HUES48 (cell line): ENCODE measurements at regions not wholly inside any gene's neighbourhood (a gene's known extent, or its start where the extent isn't known, plus 50 kb on each side); places are given as distances from the start of the nearest gene placed in this dataset.
"Not testable (repeated sequence)": the region's sequence is repeated elsewhere in the genome, so short reads cannot be mapped to it uniquely, and the experiment has no call there.

Experiments used
- H3K27ac ChIP-seq: one replicate; pipeline ENCODE4 v1.7.0; 2013; ENCODE audit warnings: low read depth, low read length, inconsistent platforms
- H3K27me3 ChIP-seq: 2 replicates; pipeline ENCODE4 v1.6.1; 2013; ENCODE audit warnings: mild to moderate bottlenecking, low read length; ENCODE audit not compliant: control insufficient read depth, insufficient read depth
- H3K36me3 ChIP-seq: 2 replicates; pipeline ENCODE4 v1.6.1; 2013; ENCODE audit warnings: low read length; ENCODE audit not compliant: control insufficient read depth, insufficient read depth
- H3K4me1 ChIP-seq: 2 replicates; pipeline ENCODE4 v1.6.1; 2013; ENCODE audit warnings: mild to moderate bottlenecking, low read length; ENCODE audit not compliant: control insufficient read depth, insufficient read depth
- H3K4me3 ChIP-seq: 2 replicates; pipeline ENCODE4 v1.5.1; 2013; ENCODE audit warnings: mild to moderate bottlenecking, low read depth, low read length
- H3K9ac ChIP-seq: 2 replicates; pipeline ENCODE4 v1.6.1; 2013; ENCODE audit warnings: mild to moderate bottlenecking, low read depth, low read length, moderate library complexity
- H3K9me3 ChIP-seq: 2 replicates; pipeline ENCODE4 v1.6.1; 2013; ENCODE audit warnings: low read length; ENCODE audit not compliant: control insufficient read depth, insufficient read depth

DNA sequence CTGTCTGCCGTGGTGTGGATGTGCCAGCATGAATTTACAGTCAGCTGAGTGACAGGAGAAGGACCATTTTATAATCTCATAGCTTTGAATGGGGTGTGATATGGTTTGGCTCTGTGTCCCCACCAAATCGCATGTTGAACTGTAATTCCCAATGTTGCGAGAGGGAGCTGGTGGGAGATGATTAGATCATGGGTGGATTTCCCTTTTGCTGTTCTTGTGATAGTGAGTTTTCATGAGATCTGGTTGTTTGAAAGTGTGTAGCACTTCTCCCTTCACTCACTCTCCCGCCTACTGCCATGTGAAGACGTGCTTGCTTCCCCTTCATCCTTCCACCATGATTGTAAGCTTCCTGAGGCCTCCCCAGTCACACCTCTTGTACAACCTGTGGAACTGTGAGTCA lies 111.9 kb upstream of the CHD2 start:
- Histone ChIP-seq H3K4me3 (no peak overlapping the region), H3K36me3 (0 out of 2 replicates have a peak, but pooled peaks cover 2% of the 10 kb centered on the region), H3K9me3 (no peaks in the 10 kb centered on the region), H3K27me3 (no peaks in the 10 kb centered on the region), H3K9ac (no peak overlapping the region), H3K4me1 (no peaks in the 10 kb centered on the region), H3K27ac (no peak overlapping the region)

DNA sequence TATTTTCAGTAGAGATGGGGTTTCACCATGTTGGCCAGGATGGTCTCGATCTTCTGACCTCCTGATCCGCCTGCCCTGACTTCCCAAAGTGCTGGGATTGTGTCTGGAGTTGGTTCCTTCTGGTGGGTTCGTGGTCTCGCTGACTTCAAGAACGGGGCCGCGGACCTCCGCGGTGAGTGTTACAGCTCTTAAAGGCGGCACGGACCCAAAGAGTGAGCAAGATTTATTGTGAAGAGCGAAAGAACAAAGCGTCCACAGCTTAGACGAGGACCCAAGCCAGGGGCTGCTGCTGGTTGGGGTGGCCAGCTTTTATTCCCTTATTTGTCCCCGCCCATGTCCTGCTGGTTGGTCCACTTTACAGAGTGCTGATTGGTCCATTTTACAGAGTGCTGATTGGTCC lies 111.3 kb upstream of the CHD2 start:
- H3K27me3 ChIP-seq, H3K4me3 ChIP-seq, H3K9ac ChIP-seq, H3K4me1 ChIP-seq, H3K27ac ChIP-seq, H3K9me3 ChIP-seq, H3K36me3 ChIP-seq: not testable (repeated sequence)

GRCh38 chr15:92796161-92796611 lies 103.9 kb upstream of the CHD2 start:
- no peaks in the 10 kb centered on the region for H3K9me3 ChIP-seq
- H3K27ac ChIP-seq = no peak overlapping the region
- 0 out of 2 replicates have a peak, but pooled peaks cover 4% of the 10 kb centered on the region for H3K4me1 ChIP-seq
- no peak overlapping the region for H3K4me3 ChIP-seq
- H3K27me3 ChIP-seq = no peaks in the 10 kb centered on the region
- H3K36me3 ChIP-seq = no peaks in the 10 kb centered on the region
- H3K9ac ChIP-seq = no peak overlapping the region

- Histone ChIP-seq H3K27ac (no peak overlapping the region), H3K27me3 (no peaks in the 10 kb centered on the region), H3K9ac (no peak overlapping the region), H3K9me3 (no peaks in the 10 kb centered on the region), H3K36me3 (no peaks in the 10 kb centered on the region), H3K4me1 (0 out of 2 replicates have a peak, but pooled peaks cover 4% of the 10 kb centered on the region), H3K4me3 (no peak overlapping the region)
These were observed 102.7 kb upstream of the CHD2 start for GRCh38 chr15:92797168-92798052.

DNA sequence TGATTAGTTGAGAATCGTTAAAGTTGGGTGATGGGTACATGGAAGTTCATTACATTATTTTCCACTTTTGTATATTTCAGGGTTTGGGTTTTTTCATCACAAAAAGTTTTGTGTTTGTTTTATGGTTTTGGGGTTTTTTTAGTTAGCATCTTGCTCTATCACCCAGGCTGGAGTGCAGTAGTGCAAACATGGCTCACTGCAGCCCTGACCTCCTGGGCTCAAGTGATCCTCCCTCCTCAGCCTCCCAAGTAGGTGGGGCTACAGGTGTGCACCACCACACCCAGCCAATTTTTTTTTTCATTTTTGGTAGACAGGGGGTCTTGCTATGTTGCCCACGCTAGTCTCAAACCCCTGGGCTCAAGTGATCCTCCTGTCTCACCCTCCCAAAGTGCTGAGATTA lies 100.1 kb upstream of the CHD2 start:
- H3K9ac ChIP-seq = no peak overlapping the region
- H3K4me1 ChIP-seq = 0 out of 2 replicates have a peak, but pooled peaks cover 4% of the 10 kb centered on the region
- H3K9me3 ChIP-seq = no peaks in the 10 kb centered on the region
- H3K36me3 ChIP-seq = no peaks in the 10 kb centered on the region
- H3K27ac ChIP-seq = no peak overlapping the region
- H3K27me3 ChIP-seq = no peaks in the 10 kb centered on the region
- H3K4me3 ChIP-seq = no peak overlapping the region

DNA sequence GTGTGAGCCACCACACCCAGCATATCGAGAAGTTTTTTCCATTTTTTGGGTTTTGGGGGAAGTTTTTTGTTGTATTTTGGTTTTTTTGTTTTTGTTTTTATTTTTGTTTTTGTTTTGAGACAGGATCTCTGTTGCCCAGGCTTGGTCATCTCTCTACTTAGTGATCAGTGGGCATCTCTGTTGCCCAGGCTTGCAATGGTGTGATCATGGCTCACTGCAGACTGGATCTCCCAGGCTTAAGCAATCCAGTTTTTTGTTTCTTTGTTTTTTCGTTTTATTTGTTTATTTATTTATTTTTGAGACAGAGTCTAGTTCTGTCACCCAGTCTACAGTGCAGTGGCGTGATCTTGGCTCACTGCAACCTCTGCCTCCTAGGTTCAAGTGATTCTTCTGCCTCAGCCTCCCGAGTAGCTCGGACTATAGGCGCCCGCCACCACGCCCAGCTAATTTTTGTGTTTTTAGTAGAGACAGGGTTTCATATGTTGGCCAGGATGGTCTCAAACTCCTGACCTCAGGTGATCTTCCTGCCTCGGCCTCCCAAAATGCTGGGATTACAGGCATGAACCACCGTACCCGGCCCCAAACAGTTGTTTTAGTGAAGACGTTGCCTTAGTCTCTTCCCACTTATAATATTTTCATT lies 99.6 kb upstream of the CHD2 start:
- H3K9ac ChIP-seq, H3K27ac ChIP-seq, H3K4me3 ChIP-seq, H3K9me3 ChIP-seq, H3K36me3 ChIP-seq, H3K27me3 ChIP-seq, H3K4me1 ChIP-seq: not testable (repeated sequence)

DNA sequence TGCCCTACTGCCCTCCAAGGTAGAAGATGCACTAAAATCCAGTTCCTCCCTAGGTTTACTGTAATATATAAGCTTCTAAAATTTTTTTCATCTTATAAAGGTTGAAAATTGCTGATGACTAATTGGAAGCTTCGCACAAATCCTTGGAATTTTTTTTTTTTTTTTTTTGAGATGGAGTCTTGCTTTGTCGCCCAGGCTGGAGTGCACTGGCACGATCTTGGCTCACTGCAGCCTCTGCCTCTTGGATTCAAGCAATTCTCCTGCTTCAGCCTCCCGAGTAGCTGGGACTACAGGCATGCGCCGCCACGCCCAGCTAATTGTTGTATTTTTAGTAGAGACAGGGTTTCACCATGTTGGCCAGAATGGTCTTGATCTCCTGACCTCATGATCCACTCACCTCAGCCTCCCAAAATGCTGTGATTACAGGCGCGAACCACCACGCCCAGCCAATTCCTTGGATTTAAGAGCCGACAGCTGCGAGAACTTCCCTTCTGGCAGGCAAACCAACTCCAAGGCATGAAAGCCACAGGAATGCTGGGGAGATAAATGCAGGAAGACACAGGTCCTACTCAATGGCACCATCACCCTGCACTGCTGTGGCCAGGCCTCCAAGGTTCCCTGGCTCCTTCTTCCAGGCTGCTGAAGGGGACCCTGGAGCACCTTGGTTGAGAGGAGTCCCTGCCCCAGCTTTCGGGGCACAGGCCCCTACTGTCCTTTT lies 98.9 kb upstream of the CHD2 start:
- H3K27ac ChIP-seq, H3K4me1 ChIP-seq: not testable (repeated sequence)

DNA sequence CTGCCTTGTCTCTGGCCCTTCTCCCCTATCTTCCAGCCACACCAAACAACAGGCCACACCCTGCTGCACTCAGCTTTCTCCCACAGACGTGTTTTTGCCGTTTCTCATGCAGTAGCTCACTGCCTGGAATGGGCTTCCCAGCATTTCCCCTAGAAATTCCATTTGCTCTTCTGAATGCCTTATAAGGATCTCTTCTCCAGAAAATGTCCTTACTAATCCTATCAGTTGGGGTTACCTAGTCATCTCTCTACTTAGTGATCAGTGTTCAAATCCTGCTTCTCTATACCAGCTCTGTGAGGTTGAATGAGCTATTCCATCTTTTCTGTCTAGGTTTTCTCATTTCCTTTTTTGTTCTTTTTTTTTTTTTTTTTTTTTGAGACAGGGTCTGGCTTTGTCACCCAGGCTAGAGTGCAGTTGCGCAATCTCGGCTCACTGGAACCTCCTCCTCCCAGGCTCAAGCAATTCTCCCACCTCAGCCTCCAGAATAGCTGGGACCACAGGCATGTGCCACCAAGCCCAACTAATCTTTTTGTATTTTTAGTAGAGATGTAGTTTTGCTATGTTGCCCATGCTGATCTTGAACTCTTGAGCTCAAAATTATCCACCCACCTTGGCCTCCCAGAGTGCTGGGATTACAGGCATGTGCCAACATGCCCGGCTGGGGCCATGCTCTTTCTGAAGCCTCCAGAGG lies 98.2 kb upstream of the CHD2 start:
- H3K4me1 ChIP-seq = 0 out of 2 replicates have a peak, but pooled peaks cover 4% of the 10 kb centered on the region
- no peak overlapping the region for H3K27ac ChIP-seq
- H3K9me3 ChIP-seq = no peaks in the 10 kb centered on the region
- no peak overlapping the region for H3K4me3 ChIP-seq
- no peak overlapping the region for H3K9ac ChIP-seq
- H3K27me3 ChIP-seq = no peaks in the 10 kb centered on the region
- no peaks in the 10 kb centered on the region for H3K36me3 ChIP-seq

More for the DNA sequence above, 98.9 kb upstream of the CHD2 start:
- H3K27me3 ChIP-seq, H3K4me3 ChIP-seq, H3K36me3 ChIP-seq, H3K9ac ChIP-seq, H3K9me3 ChIP-seq: not testable (repeated sequence)

GRCh38 chr15:92803536-92803851 lies 96.6 kb upstream of the CHD2 start:
- Histone ChIP-seq H3K4me1 (peaks cover 7% of the 10 kb centered on the region), H3K4me3 (no peak overlapping the region), H3K9ac (no peak overlapping the region), H3K9me3 (no peaks in the 10 kb centered on the region), H3K27ac (no peak overlapping the region), H3K36me3 (no peaks in the 10 kb centered on the region), H3K27me3 (no peaks in the 10 kb centered on the region)

- Histone ChIP-seq H3K9ac (no peak overlapping the region), H3K9me3 (no peaks in the 10 kb centered on the region), H3K27me3 (no peaks in the 10 kb centered on the region), H3K27ac (peak overlapping the region; percentile 43), H3K4me3 (no peak overlapping the region), H3K36me3 (no peaks in the 10 kb centered on the region), H3K4me1 (peaks cover 7% of the 10 kb centered on the region)
These were observed 96.1 kb upstream of the CHD2 start for GRCh38 chr15:92803852-92804609.
